ENCODE measurements at regions not wholly inside any gene's neighbourhood (a gene's known extent, or its start where the extent isn't known, plus 50 kb on each side); places are given as distances from the start of the nearest gene placed in this dataset.

DNA sequence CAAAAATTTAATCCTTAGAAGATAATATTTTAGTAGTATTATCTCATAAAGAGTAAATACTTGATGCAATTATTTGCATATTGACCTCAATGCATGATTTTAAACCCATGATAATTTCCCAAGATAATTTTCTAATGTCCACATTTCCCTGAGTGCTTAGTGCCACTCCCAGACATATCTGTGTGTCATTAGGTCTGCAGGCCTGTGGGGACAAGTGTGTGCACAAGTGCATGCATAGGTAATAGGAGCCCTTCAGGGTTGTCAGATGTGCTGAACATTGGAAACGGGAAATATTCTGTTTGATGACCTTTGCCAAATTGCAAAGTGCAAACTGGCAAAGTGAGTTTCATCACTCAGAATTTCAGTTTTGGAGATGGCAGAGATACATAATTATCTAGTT is 369.9 kb downstream of the KLF5 start:
- no TSS peak for BruUV-seq (replicated peaks)
- no peak for TF ChIP-seq SIN3A (IDR thresholded peaks at IDR 0.05; ENCODE audit: low read depth)
- TF ChIP-seq EZH2phosphoT487 (IDR thresholded peaks at IDR 0.05; ENCODE audit: borderline replicate concordance): no peak
- 0 out of 2 replicates have a peak, but pooled peaks have one; percentile 10 for TF ChIP-seq SP1 (IDR thresholded peaks at IDR 0.05; ENCODE audit: low read depth)
- TF ChIP-seq, protein P1, sequence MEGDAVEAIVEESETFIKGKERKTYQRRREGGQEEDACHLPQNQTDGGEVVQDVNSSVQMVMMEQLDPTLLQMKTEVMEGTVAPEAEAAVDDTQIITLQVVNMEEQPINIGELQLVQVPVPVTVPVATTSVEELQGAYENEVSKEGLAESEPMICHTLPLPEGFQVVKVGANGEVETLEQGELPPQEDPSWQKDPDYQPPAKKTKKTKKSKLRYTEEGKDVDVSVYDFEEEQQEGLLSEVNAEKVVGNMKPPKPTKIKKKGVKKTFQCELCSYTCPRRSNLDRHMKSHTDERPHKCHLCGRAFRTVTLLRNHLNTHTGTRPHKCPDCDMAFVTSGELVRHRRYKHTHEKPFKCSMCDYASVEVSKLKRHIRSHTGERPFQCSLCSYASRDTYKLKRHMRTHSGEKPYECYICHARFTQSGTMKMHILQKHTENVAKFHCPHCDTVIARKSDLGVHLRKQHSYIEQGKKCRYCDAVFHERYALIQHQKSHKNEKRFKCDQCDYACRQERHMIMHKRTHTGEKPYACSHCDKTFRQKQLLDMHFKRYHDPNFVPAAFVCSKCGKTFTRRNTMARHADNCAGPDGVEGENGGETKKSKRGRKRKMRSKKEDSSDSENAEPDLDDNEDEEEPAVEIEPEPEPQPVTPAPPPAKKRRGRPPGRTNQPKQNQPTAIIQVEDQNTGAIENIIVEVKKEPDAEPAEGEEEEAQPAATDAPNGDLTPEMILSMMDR (IDR thresholded peaks at IDR 0.05 in 2 of 3, conservative IDR thresholded peaks at IDR 0.05 in 1 of 3; ENCODE audit: borderline replicate concordance in 1 of 3, insufficient read depth in 1 of 3, low read depth in 2 of 3, low read length in 2 of 3): no peak
- no peak for TF ChIP-seq YY1 (IDR thresholded peaks at IDR 0.05; ENCODE audit: extremely low read depth, insufficient replicate concordance, low read depth, low read length)
- Histone ChIP-seq H3K4me3 (replicated peaks in 1 of 2; ENCODE audit: low read depth in 1 of 2, low read length in 2 of 2) (peak overlapping the region in 1 of 2 experiments; percentile 16; a peak in 1 of 4 replicates), H4K20me1 (ENCODE audit: insufficient read depth) (no peaks in the 10 kb centered on the region), H3K4me2 (ENCODE audit: low read length) (peak overlapping the region; percentile 52), H3K9ac (ENCODE audit: low read length) (peak overlapping the region; percentile 31), H3K9me3 (ENCODE audit: control insufficient read depth in 1 of 2, insufficient read depth in 1 of 2, low read depth in 1 of 2, low read length in 2 of 2) (no peaks in the 10 kb centered on the region), H2AFZ (ENCODE audit: low read depth, low read length, poor library complexity, severe bottlenecking) (no peak overlapping the region), H3K27me3 (ENCODE audit: insufficient read depth, low read length) (no peaks in the 10 kb centered on the region), H3K9me2 (ENCODE audit: insufficient read depth) (no peaks in the 10 kb centered on the region), H3K4me1 (ENCODE audit: control insufficient read depth in 1 of 2, insufficient read depth in 2 of 2, low read length in 2 of 2) (peaks cover 18 to 36% of the 10 kb centered on the region in 2 experiments), H3K36me3 (ENCODE audit: control insufficient read depth in 1 of 2, insufficient read depth in 2 of 2, low read length in 2 of 2) (no peaks in the 10 kb centered on the region), H3K27ac (ENCODE audit: low read depth, low read length) (peak overlapping the region; percentile 55; the same call in 1 of the 2 replicates), H3K79me2 (ENCODE audit: insufficient read depth, low read length) (no peaks in the 10 kb centered on the region)
- ChIA-PET POLR2A (no interaction called here), RAD21 (ENCODE audit: low non-redundant PET in 1 of 2, low total read pairs in 2 of 2, uncharacterized antibody in 2 of 2, unreplicated experiment in 2 of 2) (no interaction called here), CTCF (no interaction called here)
- peak; percentile 76 for ATAC-seq
- DNase-seq (ENCODE audit: low read depth, low spot score): no peak
- intact Hi-C loops (cut with micrococcal nuclease): loop anchor here (10.0 kb wide), 1 partner anchor 276 kb away; no protein-coding TSS in a partner anchor

DNA sequence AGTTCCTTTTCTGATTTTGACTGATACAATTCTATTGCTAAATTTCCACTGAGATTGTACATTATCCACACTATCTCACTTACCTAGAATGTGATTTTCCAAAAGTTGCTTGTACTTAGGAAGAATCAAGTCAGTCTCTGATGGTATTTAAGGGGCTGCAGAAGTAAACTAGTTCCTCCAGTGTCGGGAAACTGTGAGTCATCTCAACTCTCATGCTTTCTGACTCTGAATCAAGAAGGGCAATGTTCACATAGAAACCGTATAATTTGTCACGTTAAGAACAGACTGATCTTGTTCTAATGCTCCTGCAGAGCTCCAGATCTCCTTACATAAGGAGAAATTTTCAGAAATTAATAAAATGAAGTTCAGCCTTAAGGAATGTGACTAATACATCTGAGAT is 369.3 kb downstream of the KLF5 start:
- Histone ChIP-seq H3K9me2 (ENCODE audit: insufficient read depth) (no peaks in the 10 kb centered on the region), H3K4me1 (ENCODE audit: control insufficient read depth in 1 of 2, insufficient read depth in 2 of 2, low read length in 2 of 2) (peaks cover 18 to 36% of the 10 kb centered on the region in 2 experiments), H2AFZ (ENCODE audit: low read depth, low read length, poor library complexity, severe bottlenecking) (peak overlapping the region; percentile 20), H4K20me1 (ENCODE audit: insufficient read depth) (no peaks in the 10 kb centered on the region), H3K79me2 (ENCODE audit: insufficient read depth, low read length) (no peaks in the 10 kb centered on the region), H3K9me3 (ENCODE audit: control insufficient read depth in 1 of 2, insufficient read depth in 1 of 2, low read depth in 1 of 2, low read length in 2 of 2) (no peaks in the 10 kb centered on the region), H3K4me2 (ENCODE audit: low read length) (peak overlapping the region; percentile 52), H3K27me3 (ENCODE audit: insufficient read depth, low read length) (no peaks in the 10 kb centered on the region), H3K9ac (ENCODE audit: low read length) (peak overlapping the region; percentile 31; the same call in 1 of the 2 replicates), H3K27ac (ENCODE audit: low read depth, low read length) (peak overlapping the region; percentile 55; the same call in 1 of the 2 replicates), H3K36me3 (ENCODE audit: control insufficient read depth in 1 of 2, insufficient read depth in 2 of 2, low read length in 2 of 2) (no peaks in the 10 kb centered on the region), H3K4me3 (replicated peaks in 1 of 2; ENCODE audit: low read depth in 1 of 2, low read length in 2 of 2) (peak overlapping the region in 1 of 2 experiments; percentile 15; a peak in 1 of 4 replicates)
- no TSS peak for BruUV-seq (replicated peaks)
- ChIA-PET RAD21 (ENCODE audit: low non-redundant PET in 1 of 2, low total read pairs in 2 of 2, uncharacterized antibody in 2 of 2, unreplicated experiment in 2 of 2) (no interaction called here), CTCF (no interaction called here), POLR2A (no interaction called here)
- intact Hi-C loops (cut with micrococcal nuclease): loop anchor here (10.0 kb wide), 1 partner anchor 277 kb away; no protein-coding TSS in a partner anchor
- DNase-seq (ENCODE audit: low read depth, low spot score) (peak; percentile 81), ATAC-seq (peak; percentile 72)
- TF ChIP-seq SIN3A (IDR thresholded peaks at IDR 0.05; ENCODE audit: low read depth): 0 out of 2 replicates have a peak, but pooled peaks have one; percentile 31
- TF ChIP-seq SP1 (IDR thresholded peaks at IDR 0.05; ENCODE audit: low read depth): peak; percentile 84
- TF ChIP-seq ZFX (IDR thresholded peaks at IDR 0.05): no peak
- TF ChIP-seq, protein P2, sequence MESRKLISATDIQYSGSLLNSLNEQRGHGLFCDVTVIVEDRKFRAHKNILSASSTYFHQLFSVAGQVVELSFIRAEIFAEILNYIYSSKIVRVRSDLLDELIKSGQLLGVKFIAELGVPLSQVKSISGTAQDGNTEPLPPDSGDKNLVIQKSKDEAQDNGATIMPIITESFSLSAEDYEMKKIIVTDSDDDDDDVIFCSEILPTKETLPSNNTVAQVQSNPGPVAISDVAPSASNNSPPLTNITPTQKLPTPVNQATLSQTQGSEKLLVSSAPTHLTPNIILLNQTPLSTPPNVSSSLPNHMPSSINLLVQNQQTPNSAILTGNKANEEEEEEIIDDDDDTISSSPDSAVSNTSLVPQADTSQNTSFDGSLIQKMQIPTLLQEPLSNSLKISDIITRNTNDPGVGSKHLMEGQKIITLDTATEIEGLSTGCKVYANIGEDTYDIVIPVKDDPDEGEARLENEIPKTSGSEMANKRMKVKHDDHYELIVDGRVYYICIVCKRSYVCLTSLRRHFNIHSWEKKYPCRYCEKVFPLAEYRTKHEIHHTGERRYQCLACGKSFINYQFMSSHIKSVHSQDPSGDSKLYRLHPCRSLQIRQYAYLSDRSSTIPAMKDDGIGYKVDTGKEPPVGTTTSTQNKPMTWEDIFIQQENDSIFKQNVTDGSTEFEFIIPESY (IDR thresholded peaks at IDR 0.05; ENCODE audit: extremely low read depth, insufficient replicate concordance, low read length): no peak
- TF ChIP-seq, protein P3, sequence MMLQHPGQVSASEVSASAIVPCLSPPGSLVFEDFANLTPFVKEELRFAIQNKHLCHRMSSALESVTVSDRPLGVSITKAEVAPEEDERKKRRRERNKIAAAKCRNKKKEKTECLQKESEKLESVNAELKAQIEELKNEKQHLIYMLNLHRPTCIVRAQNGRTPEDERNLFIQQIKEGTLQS (IDR thresholded peaks at IDR 0.05): peak; percentile 51
- TF ChIP-seq CBX3 (IDR thresholded peaks at IDR 0.05; ENCODE audit: low read depth): peak; percentile 71; the same call in 1 of the 2 replicates
- TF ChIP-seq, protein P1 (IDR thresholded peaks at IDR 0.05 in 2 of 3, conservative IDR thresholded peaks at IDR 0.05 in 1 of 3; ENCODE audit: borderline replicate concordance in 1 of 3, insufficient read depth in 1 of 3, low read depth in 2 of 3, low read length in 2 of 3): no peak
- peak; percentile 37; the same call in 1 of the 2 replicates for TF ChIP-seq SRF (IDR thresholded peaks at IDR 0.05; ENCODE audit: low read depth)
- peak; percentile 12; the same call in 1 of the 2 replicates for TF ChIP-seq RAD21 (IDR thresholded peaks at IDR 0.05; ENCODE audit: low read depth)
- peak; percentile 38; the same call in 1 of the 2 replicates for TF ChIP-seq CEBPB (IDR thresholded peaks at IDR 0.05; ENCODE audit: low read depth)

Measured in HCT116 (cell line).